GM19463 (cell line): ENCODE measurements at regions not wholly inside any gene's neighbourhood (a gene's known extent, or its start where the extent isn't known, plus 50 kb on each side); places are given as distances from the start of the nearest gene placed in this dataset.

ENCODE experiments used
- ATAC-seq: cut with Tn5 transposase; IDR thresholded peaks from one replicate; pipeline ENCODE4 v1.9.1; 2021; ENCODE audit warnings: mild to moderate bottlenecking, moderate library complexity; ENCODE audit not compliant: unreplicated experiment

- ATAC-seq, result no peak
These were observed 51.6 kb upstream of the NLRP1 start for GRCh38 chr17:5635949-5636348.

- no peak for ATAC-seq
These were observed 54.3 kb upstream of the NLRP1 start for GRCh38 chr17:5638596-5638995.

GRCh38 chr17:5640726-5641125, 56.4 kb upstream of the NLRP1 start:
- ATAC-seq, result no peak

- ATAC-seq, result no peak
These were observed 58.4 kb upstream of the NLRP1 start for GRCh38 chr17:5642752-5643151.

GRCh38 chr17:5644065-5644464, 59.8 kb upstream of the NLRP1 start:
- no peak for ATAC-seq

GRCh38 chr17:5651348-5651747, 67.0 kb upstream of the NLRP1 start:
- no peak for ATAC-seq

GRCh38 chr17:5661491-5662125, 77.3 kb upstream of the NLRP1 start:
- ATAC-seq, result no peak

GRCh38 chr17:5662409-5663085, 78.2 kb upstream of the NLRP1 start:
- ATAC-seq, result no peak

GRCh38 chr17:5665164-5665563, 80.9 kb upstream of the NLRP1 start:
- no peak for ATAC-seq

- no peak for ATAC-seq
These were observed 83.6 kb upstream of the NLRP1 start for GRCh38 chr17:5667871-5668270.

- ATAC-seq, result no peak
These were observed 84.3 kb upstream of the NLRP1 start for GRCh38 chr17:5668557-5669138.

GRCh38 chr17:5669191-5669590, 84.9 kb upstream of the NLRP1 start:
- no peak for ATAC-seq

GRCh38 chr17:5672141-5672540, 87.8 kb upstream of the NLRP1 start:
- ATAC-seq, result no peak

GRCh38 chr17:5672815-5673430, 88.6 kb upstream of the NLRP1 start:
- no peak for ATAC-seq

GRCh38 chr17:5675625-5676421, 91.5 kb upstream of the NLRP1 start:
- ATAC-seq, result no peak

- no peak for ATAC-seq
These were observed 93.3 kb upstream of the NLRP1 start for GRCh38 chr17:5677620-5678019.

- no peak for ATAC-seq
These were observed 93.9 kb upstream of the NLRP1 start for GRCh38 chr17:5678171-5678570.

- no peak for ATAC-seq
These were observed 96.5 kb upstream of the NLRP1 start for GRCh38 chr17:5680766-5681165.

- no peak for ATAC-seq
These were observed 98.9 kb upstream of the NLRP1 start for GRCh38 chr17:5683241-5683640.

GRCh38 chr17:5686074-5686635, 101.8 kb upstream of the NLRP1 start:
- ATAC-seq, result no peak

- no peak for ATAC-seq
These were observed 103.3 kb upstream of the NLRP1 start for GRCh38 chr17:5687646-5688045.
